Lower leg skin (tissue), 3 donors: ENCODE measurements at regions not wholly inside any gene's neighbourhood (a gene's known extent, or its start where the extent isn't known, plus 50 kb on each side); places are given as distances from the start of the nearest gene placed in this dataset.

Experiments
- CTCF ChIP-seq, 3 donors: fragments of 450-650 bp; IDR thresholded peaks; one replicate each; pipeline ENCODE4 v1.5.1; 2016; ENCODE audit warnings: antibody characterized with exemption in 3 of 3, mild to moderate bottlenecking in 3 of 3, moderate library complexity in 2 of 3
- POLR2A ChIP-seq, 2 donors: fragments of 450-650 bp; IDR thresholded peaks; one replicate each; pipeline ENCODE4 v1.6.1; 2016 to 2017; ENCODE audit warnings: antibody characterized with exemption in 2 of 2, mild to moderate bottlenecking in 1 of 2, moderate library complexity in 1 of 2

GRCh38 chr1:201775380-201775779 lies 53.6 kb upstream of the IPO9 start:
- TF ChIP-seq POLR2A (IDR thresholded peaks at IDR 0.05) = no peak
- TF ChIP-seq CTCF (IDR thresholded peaks at IDR 0.05) = no peak
